ENCODE measurements at regions not wholly inside any gene's neighbourhood (a gene's known extent, or its start where the extent isn't known, plus 50 kb on each side); places are given as distances from the start of the nearest gene placed in this dataset.

DNA sequence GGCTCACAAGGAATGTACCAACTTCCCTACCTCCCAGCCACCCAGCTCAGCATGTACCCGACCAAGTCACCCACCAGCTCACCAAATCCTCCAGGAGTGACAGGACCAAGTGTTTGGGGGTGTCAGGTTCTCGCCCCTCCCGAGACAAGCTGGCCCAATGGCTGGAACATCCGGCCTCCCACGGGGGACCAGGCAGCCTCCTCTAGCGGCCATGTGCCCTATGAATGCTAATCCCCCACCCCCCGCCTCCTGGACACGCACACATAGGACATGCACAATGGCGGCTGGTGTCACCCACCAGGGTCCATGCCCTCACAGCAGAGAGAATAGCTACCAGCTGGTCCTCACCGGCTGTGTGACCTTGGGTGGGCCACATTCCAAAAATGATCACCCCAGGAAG is 151.0 kb downstream of the MN1 start:
- intact Hi-C loops (cut with DNase I) = no loop called here
- FAIRE-seq (no peak), DNase-seq (no peak)
- Histone ChIP-seq H3K9ac (ENCODE audit: low read length in 3 of 3) (no peak overlapping the region), H3K36me3 (ENCODE audit: control insufficient read depth in 2 of 3, insufficient read depth in 3 of 3, low read length in 3 of 3) (no peaks in the 10 kb centered on the region), H3K4me1 (ENCODE audit: control insufficient read depth in 2 of 3, insufficient read depth in 2 of 3, low read depth in 1 of 3, low read length in 3 of 3) (no peaks in the 10 kb centered on the region), H3K4me3 (ENCODE audit: low read length in 3 of 3) (no peak overlapping the region), H3K9me3 (ENCODE audit: control insufficient read depth in 2 of 3, insufficient read depth in 1 of 3, low read length in 3 of 3) (no peaks in the 10 kb centered on the region), H3K27me3 (ENCODE audit: control insufficient read depth, insufficient read depth, low read length) (no peaks in the 10 kb centered on the region), H3K27ac (ENCODE audit: low read depth in 2 of 2, low read length in 2 of 2) (no peak overlapping the region)
- TF ChIP-seq, protein P1, sequence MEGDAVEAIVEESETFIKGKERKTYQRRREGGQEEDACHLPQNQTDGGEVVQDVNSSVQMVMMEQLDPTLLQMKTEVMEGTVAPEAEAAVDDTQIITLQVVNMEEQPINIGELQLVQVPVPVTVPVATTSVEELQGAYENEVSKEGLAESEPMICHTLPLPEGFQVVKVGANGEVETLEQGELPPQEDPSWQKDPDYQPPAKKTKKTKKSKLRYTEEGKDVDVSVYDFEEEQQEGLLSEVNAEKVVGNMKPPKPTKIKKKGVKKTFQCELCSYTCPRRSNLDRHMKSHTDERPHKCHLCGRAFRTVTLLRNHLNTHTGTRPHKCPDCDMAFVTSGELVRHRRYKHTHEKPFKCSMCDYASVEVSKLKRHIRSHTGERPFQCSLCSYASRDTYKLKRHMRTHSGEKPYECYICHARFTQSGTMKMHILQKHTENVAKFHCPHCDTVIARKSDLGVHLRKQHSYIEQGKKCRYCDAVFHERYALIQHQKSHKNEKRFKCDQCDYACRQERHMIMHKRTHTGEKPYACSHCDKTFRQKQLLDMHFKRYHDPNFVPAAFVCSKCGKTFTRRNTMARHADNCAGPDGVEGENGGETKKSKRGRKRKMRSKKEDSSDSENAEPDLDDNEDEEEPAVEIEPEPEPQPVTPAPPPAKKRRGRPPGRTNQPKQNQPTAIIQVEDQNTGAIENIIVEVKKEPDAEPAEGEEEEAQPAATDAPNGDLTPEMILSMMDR (IDR thresholded peaks at IDR 0.05; ENCODE audit: borderline replicate concordance, extremely low read depth, insufficient read depth) = no peak

DNA sequence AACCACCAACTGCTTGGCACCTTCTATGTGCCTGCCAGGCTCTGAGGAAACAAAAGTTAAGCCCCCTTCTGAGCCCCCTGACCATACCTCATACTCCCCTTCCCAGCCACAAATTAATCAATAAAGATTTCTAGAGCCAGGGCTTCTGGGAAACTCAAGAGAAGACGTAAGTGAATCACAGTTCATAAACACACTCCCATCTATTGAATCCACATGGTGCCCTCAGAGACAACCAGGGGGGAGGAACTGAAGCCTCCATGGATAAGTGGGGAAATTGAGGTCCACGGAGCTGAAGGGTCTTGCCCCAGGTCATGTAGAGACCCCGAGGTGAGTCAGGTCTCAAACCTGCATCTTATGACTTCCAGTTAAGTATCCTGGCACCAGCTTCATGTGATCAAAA is 150.6 kb downstream of the MN1 start:
- DNase-seq = no peak
- no peak overlapping the region for H3K27ac ChIP-seq (ENCODE audit: low read depth in 2 of 2, low read length in 2 of 2)
- no peaks in the 10 kb centered on the region for H3K9me3 ChIP-seq (ENCODE audit: control insufficient read depth in 2 of 3, insufficient read depth in 1 of 3, low read length in 3 of 3)
- no peak overlapping the region for H3K4me3 ChIP-seq (ENCODE audit: low read length in 3 of 3)
- FAIRE-seq = no peak
- H3K4me1 ChIP-seq (ENCODE audit: control insufficient read depth in 2 of 3, insufficient read depth in 2 of 3, low read depth in 1 of 3, low read length in 3 of 3) = no peaks in the 10 kb centered on the region
- TF ChIP-seq, protein P1 (IDR thresholded peaks at IDR 0.05; ENCODE audit: borderline replicate concordance, extremely low read depth, insufficient read depth) = no peak
- no peak overlapping the region for H3K9ac ChIP-seq (ENCODE audit: low read length in 3 of 3)
- intact Hi-C loops (cut with DNase I) = no loop called here
- no peaks in the 10 kb centered on the region for H3K27me3 ChIP-seq (ENCODE audit: control insufficient read depth, insufficient read depth, low read length)
- H3K36me3 ChIP-seq (ENCODE audit: control insufficient read depth in 2 of 3, insufficient read depth in 3 of 3, low read length in 3 of 3) = no peaks in the 10 kb centered on the region

- no peak overlapping the region for H3K27ac ChIP-seq (ENCODE audit: low read depth in 2 of 2, low read length in 2 of 2)
- no peaks in the 10 kb centered on the region for H3K36me3 ChIP-seq (ENCODE audit: control insufficient read depth in 2 of 3, insufficient read depth in 3 of 3, low read length in 3 of 3)
- FAIRE-seq = no peak
- TF ChIP-seq, protein P1 (IDR thresholded peaks at IDR 0.05; ENCODE audit: borderline replicate concordance, extremely low read depth, insufficient read depth) = no peak
- H3K4me1 ChIP-seq (ENCODE audit: control insufficient read depth in 2 of 3, insufficient read depth in 2 of 3, low read depth in 1 of 3, low read length in 3 of 3) = no peaks in the 10 kb centered on the region
- no peak overlapping the region for H3K9ac ChIP-seq (ENCODE audit: low read length in 3 of 3)
- peaks cover 0 to 4% (median 0%) of the 10 kb centered on the region in 3 donors for H3K9me3 ChIP-seq (ENCODE audit: control insufficient read depth in 2 of 3, insufficient read depth in 1 of 3, low read length in 3 of 3)
- H3K27me3 ChIP-seq (ENCODE audit: control insufficient read depth, insufficient read depth, low read length) = no peaks in the 10 kb centered on the region
- intact Hi-C loops (cut with DNase I) = no loop called here
- DNase-seq = no peak
- no peak overlapping the region for H3K4me3 ChIP-seq (ENCODE audit: low read length in 3 of 3)
Observed at GRCh38 chr22:27651486-27651885, 150.1 kb downstream of the MN1 start.

All from kidney (tissue), 13 donors.